ENCODE measurements at regions not wholly inside any gene's neighbourhood (a gene's known extent, or its start where the extent isn't known, plus 50 kb on each side); places are given as distances from the start of the nearest gene placed in this dataset.

DNA sequence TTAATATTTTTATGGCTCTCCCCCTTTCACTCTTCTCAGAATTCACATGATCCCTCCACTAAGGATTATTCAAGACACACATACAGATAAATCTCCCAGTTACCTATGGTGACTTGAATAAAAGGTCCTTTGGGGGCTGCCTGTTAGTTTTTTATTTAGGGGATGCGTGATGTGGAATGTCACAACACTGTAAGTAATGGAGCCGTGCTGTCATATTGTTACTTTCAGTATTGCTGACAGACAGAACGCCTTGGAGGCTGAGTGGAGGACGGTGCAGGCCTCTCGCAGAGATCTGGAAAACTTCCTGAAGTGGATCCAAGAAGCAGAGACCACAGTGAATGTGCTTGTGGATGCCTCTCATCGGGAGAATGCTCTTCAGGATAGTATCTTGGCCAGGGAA lies 291.7 kb downstream of the UTRN start:
- no peaks in the 10 kb centered on the region for H3K9me3 ChIP-seq (ENCODE audit: low read depth, low read length)
- H3K27ac ChIP-seq = no peak overlapping the region
- no peaks in the 10 kb centered on the region for H3K36me3 ChIP-seq (ENCODE audit: insufficient read depth, low read length)
- TF ChIP-seq EZH2 (IDR thresholded peaks at IDR 0.05) (no peak), POLR2AphosphoS5 (IDR thresholded peaks at IDR 0.05; ENCODE audit: borderline replicate concordance, low read depth, low read length) (no peak), FOXP2 (optimal IDR thresholded peaks at IDR 0.05; ENCODE audit: control extremely low read depth, extremely low read length, insufficient read depth) (no peak)
- H3K4me3 ChIP-seq = no peak overlapping the region
- no peak for DNase-seq (ENCODE audit: low read depth, low spot score)
- H3K9ac ChIP-seq (ENCODE audit: insufficient read length) = no peak overlapping the region

DNA sequence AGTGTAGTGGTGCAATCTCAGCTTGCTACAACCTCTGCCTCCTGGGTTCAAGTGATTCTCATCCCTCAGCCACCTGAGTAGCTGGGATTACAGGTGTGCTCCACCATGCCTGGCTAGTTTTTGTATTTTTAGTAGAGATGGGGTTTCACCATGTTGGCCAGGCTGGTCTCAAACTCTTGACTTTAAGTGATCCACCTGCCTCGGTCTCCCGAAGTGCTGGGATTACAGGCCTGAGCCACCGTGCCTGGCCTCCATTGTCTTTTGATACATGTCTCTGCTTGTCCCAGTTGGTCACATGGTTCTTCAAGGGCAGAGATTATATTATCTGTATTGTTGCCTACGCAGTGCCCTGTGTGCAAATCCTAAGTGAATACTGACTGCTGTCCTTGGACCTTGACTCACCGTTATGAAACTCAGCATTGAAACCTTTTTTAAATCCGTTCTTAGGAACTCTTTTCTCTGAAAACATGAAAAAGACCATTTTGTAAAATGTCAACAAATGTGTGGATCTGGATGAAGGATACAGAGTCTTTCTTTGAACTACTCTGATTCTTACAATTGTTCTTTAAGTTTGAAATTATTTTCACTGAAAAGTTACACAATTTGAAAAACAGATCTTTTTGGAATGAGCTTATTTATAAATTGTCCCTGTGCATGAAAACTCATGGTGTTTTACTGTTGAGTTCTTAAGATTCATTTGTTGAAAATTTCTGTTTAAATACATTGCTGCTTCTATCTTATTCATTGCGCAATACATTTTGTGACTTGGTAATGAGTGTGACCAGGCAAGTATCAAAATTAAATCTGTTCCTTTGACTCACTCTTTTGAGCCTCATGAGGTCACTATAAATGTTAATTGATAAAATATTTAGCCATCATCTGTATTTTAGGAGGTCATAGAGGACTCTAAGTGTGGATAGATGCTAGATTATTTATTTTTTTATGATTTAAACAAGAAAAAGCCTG lies 293.5 kb downstream of the UTRN start:
- H3K9ac ChIP-seq (ENCODE audit: insufficient read length) = no peak overlapping the region
- H3K9me3 ChIP-seq (ENCODE audit: low read depth, low read length) = no peaks in the 10 kb centered on the region
- H3K4me3 ChIP-seq = no peak overlapping the region
- TF ChIP-seq FOXP2 (optimal IDR thresholded peaks at IDR 0.05; ENCODE audit: control extremely low read depth, extremely low read length, insufficient read depth) = no peak
- TF ChIP-seq POLR2AphosphoS5 (IDR thresholded peaks at IDR 0.05; ENCODE audit: borderline replicate concordance, low read depth, low read length) = no peak
- no peak for TF ChIP-seq EZH2 (IDR thresholded peaks at IDR 0.05)
- no peaks in the 10 kb centered on the region for H3K36me3 ChIP-seq (ENCODE audit: insufficient read depth, low read length)
- no peak overlapping the region for H3K27ac ChIP-seq
- no peak for DNase-seq (ENCODE audit: low read depth, low spot score)

DNA sequence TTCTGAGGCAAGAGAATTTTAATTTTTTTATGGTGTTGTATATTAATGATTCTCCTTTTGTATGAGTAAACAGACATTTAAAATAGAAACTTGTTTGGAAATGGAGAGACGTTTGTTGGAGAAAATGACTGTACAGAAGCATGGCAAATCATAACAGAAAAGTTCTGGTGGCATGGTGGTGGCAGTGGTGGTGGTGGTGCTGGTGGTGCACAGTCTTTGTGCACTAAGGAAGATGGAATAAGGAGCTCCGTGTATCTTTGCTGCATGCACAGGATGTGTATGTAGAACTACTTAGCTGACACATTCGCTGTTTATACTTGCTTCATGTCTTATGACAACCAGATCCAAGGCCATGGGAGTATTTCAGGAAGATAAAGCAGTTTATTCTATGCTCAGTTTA lies 294.9 kb downstream of the UTRN start:
- DNase-seq (ENCODE audit: low read depth, low spot score) = no peak
- TF ChIP-seq FOXP2 (optimal IDR thresholded peaks at IDR 0.05; ENCODE audit: control extremely low read depth, extremely low read length, insufficient read depth) = no peak
- no peak for TF ChIP-seq EZH2 (IDR thresholded peaks at IDR 0.05)
- TF ChIP-seq POLR2AphosphoS5 (IDR thresholded peaks at IDR 0.05; ENCODE audit: borderline replicate concordance, low read depth, low read length) = no peak
- no peak overlapping the region for H3K9ac ChIP-seq (ENCODE audit: insufficient read length)
- H3K9me3 ChIP-seq (ENCODE audit: low read depth, low read length) = no peaks in the 10 kb centered on the region
- H3K36me3 ChIP-seq (ENCODE audit: insufficient read depth, low read length) = no peaks in the 10 kb centered on the region
- H3K4me3 ChIP-seq = no peak overlapping the region
- no peak overlapping the region for H3K27ac ChIP-seq

DNA sequence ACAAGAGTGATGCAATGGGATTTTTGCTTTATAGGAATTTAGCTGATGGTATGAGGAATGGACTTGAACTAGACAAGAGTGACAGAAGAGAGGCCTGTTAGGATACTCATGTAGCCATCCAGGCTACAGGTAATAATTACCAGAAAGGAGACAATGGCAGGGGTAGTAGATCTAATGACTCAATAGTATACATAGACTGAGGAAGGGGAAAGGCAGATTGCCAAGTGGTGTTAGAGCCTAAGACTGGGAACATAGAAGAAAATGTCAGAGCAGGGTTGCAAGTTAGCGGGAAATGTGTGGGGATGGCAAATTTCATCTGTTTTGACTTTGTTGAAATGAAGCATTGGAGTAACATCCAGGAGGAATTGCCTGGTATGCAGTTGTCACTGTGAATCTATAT lies 295.6 kb downstream of the UTRN start:
- no peaks in the 10 kb centered on the region for H3K9me3 ChIP-seq (ENCODE audit: low read depth, low read length)
- H3K36me3 ChIP-seq (ENCODE audit: insufficient read depth, low read length) = no peaks in the 10 kb centered on the region
- TF ChIP-seq EZH2 (IDR thresholded peaks at IDR 0.05) (no peak), FOXP2 (optimal IDR thresholded peaks at IDR 0.05; ENCODE audit: control extremely low read depth, extremely low read length, insufficient read depth) (no peak), POLR2AphosphoS5 (IDR thresholded peaks at IDR 0.05; ENCODE audit: borderline replicate concordance, low read depth, low read length) (no peak)
- no peak for DNase-seq (ENCODE audit: low read depth, low spot score)
- no peak overlapping the region for H3K27ac ChIP-seq
- H3K9ac ChIP-seq (ENCODE audit: insufficient read length) = no peak overlapping the region
- H3K4me3 ChIP-seq = no peak overlapping the region

DNA sequence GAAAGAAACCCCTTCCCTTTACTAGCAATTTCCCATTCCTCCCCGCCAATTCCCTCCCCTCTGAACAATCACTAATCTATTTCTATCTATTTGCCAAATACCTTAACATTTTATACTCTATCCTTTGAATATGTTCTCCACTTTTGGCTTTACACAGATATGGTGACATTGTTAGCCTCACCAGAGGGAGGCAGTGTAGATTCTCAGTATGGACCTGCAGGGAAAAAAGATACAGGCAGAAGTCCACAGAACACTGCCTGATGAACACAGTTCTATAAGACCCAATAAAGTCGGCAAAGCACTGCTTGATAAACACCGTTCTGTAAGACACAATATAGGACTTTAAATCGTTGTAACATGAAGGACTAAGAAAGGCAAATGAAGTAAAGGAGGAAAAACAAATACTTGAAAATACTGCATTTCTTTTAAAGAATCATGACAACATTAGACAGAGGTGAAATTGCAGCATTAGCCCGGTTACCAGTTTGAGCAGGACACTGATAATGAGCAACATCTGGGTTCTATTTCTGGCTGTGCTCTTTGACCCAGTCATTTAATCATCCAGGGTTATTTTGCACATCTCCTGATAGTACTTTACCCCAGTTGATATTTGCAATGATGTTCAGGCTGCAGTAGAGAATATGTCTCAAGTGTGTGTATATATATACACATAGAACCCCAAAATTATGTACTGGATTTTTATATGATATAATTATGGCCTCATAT lies 296.8 kb downstream of the UTRN start:
- no peaks in the 10 kb centered on the region for H3K36me3 ChIP-seq (ENCODE audit: insufficient read depth, low read length)
- no peak for DNase-seq (ENCODE audit: low read depth, low spot score)
- TF ChIP-seq EZH2 (IDR thresholded peaks at IDR 0.05) (no peak), FOXP2 (optimal IDR thresholded peaks at IDR 0.05; ENCODE audit: control extremely low read depth, extremely low read length, insufficient read depth) (no peak), POLR2AphosphoS5 (IDR thresholded peaks at IDR 0.05; ENCODE audit: borderline replicate concordance, low read depth, low read length) (no peak)
- H3K9ac ChIP-seq (ENCODE audit: insufficient read length) = no peak overlapping the region
- no peak overlapping the region for H3K4me3 ChIP-seq
- H3K9me3 ChIP-seq (ENCODE audit: low read depth, low read length) = no peaks in the 10 kb centered on the region
- H3K27ac ChIP-seq = no peak overlapping the region

DNA sequence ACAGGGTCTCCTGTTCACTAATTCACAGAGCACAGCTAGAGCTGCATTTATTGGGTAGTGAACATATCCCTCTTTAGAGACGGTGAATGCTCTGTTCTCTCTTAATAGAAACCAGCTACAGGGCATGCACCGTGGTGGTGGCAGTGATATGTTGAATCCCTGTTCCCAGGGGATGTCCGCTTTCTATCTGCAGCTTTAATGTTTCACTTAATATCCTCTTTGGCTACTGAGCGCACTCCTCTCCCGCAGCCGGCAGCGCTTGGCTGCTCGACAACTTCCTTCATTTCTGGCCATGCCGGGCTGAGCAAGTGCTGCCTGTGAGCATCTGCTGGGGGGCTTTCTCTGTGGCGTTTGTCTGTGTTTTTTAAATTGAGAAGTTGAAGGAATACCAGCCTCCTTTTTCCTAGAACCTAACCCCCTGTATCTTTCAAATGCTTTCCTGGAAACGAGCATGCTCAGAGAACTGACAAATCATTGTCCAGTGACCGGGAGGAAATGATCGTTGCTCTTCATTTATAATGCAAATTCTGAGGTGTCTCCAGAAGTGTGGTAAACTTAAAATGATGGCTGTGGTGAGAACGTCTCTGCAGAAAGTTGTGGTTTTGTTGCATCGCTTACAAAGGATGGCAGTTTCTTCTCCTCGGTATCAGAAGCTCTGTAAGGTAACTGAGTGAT lies 297.9 kb downstream of the UTRN start:
- Histone ChIP-seq H3K9ac (ENCODE audit: insufficient read length) (peak overlapping the region; percentile 48), H3K36me3 (ENCODE audit: insufficient read depth, low read length) (no peaks in the 10 kb centered on the region), H3K9me3 (ENCODE audit: low read depth, low read length) (no peaks in the 10 kb centered on the region), H3K4me3 (peak overlapping the region; percentile 75), H3K27ac (no peak overlapping the region)
- no peak for DNase-seq (ENCODE audit: low read depth, low spot score)
- no peak for TF ChIP-seq EZH2 (IDR thresholded peaks at IDR 0.05)
- TF ChIP-seq FOXP2 (optimal IDR thresholded peaks at IDR 0.05; ENCODE audit: control extremely low read depth, extremely low read length, insufficient read depth) = no peak
- no peak for TF ChIP-seq POLR2AphosphoS5 (IDR thresholded peaks at IDR 0.05; ENCODE audit: borderline replicate concordance, low read depth, low read length)

DNA sequence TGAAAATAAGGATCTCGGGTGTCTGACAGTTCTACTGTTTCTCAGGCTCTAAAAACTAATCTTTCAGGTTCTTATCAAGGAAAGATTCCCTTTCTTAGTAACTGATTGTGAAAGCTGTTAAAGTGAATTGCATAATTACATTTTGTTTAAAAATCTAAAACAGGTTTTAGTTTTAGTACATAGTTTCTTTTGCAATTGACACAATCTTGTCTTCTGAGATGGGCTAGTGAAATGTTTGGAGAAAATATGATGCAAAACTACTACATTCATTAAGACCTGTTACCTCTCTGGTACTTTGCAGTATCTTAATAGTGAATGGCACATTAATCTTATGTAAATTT lies 298.4 kb downstream of the UTRN start:
- TF ChIP-seq POLR2AphosphoS5 (IDR thresholded peaks at IDR 0.05; ENCODE audit: borderline replicate concordance, low read depth, low read length) (no peak), FOXP2 (optimal IDR thresholded peaks at IDR 0.05; ENCODE audit: control extremely low read depth, extremely low read length, insufficient read depth) (no peak), EZH2 (IDR thresholded peaks at IDR 0.05) (no peak)
- DNase-seq (ENCODE audit: low read depth, low spot score) = no peak
- no peak overlapping the region for H3K27ac ChIP-seq
- H3K9me3 ChIP-seq (ENCODE audit: low read depth, low read length) = no peaks in the 10 kb centered on the region
- H3K9ac ChIP-seq (ENCODE audit: insufficient read length) = peak overlapping the region; percentile 48
- H3K36me3 ChIP-seq (ENCODE audit: insufficient read depth, low read length) = no peaks in the 10 kb centered on the region
- peak overlapping the region; percentile 75 for H3K4me3 ChIP-seq

Measured in SK-N-MC (cell line).